Sigmoid colon (tissue), 6 donors: ENCODE measurements at regions not wholly inside any gene's neighbourhood (a gene's known extent, or its start where the extent isn't known, plus 50 kb on each side); places are given as distances from the start of the nearest gene placed in this dataset.

ENCODE experiments used
- DNase-seq: peaks from one replicate; pipeline ENCODE4 v3.0.0-alpha.2; 2019
- H3K27ac ChIP-seq, 4 donors: fragments of 200-600 bp; sonication (generic); one replicate each; pipeline ENCODE4 v1.5.1; 2016 to 2019; ENCODE audit warnings: mild to moderate bottlenecking in 1 of 4
- H3K27me3 ChIP-seq, 3 donors: fragments of 200-600 bp; sonication (generic); one replicate each; pipeline ENCODE4 v1.5.1; 2019; ENCODE audit warnings: mild to moderate bottlenecking in 1 of 3
- H3K36me3 ChIP-seq, 4 donors: fragments of 200-600 bp; sonication (generic); one replicate each; pipeline ENCODE4 v1.5.1; 2016 to 2019
- H3K4me1 ChIP-seq, 4 donors: fragments of 200-600 bp; sonication (generic); one replicate each; pipeline ENCODE4 v1.5.1; 2017 to 2019
- H3K4me3 ChIP-seq, 4 donors: fragments of 200-600 bp; sonication (generic); one replicate each; pipeline ENCODE4 v1.5.1; 2017 to 2019; ENCODE audit warnings: mild to moderate bottlenecking in 2 of 4, moderate library complexity in 1 of 4
- H3K9me3 ChIP-seq, 4 donors: fragments of 200-600 bp in 3 of 4; sonication (generic) in 3 of 4; one replicate each; pipeline versions ENCODE4 v1.5.1 to v1.6.1; 2013 to 2019
- CTCF ChIP-seq, 4 experiments: fragments of 450-650 bp in 3 of 4; fragments of 200-600 bp in 1 of 4; IDR thresholded peaks; one replicate each; pipeline ENCODE4 v1.5.1; 2016 to 2019; ENCODE audit warnings: antibody characterized with exemption in 4 of 4, mild to moderate bottlenecking in 3 of 4, moderate library complexity in 2 of 4
- EP300 ChIP-seq, 4 donors: sonication (generic); formaldehyde crosslinking; IDR thresholded peaks; one replicate each; pipeline ENCODE4 v1.6.1; 2017; ENCODE audit warnings: antibody characterized with exemption in 4 of 4
- POLR2A ChIP-seq, 2 donors: fragments of 450-650 bp; IDR thresholded peaks; one replicate each; pipeline ENCODE4 v1.6.1; 2016; ENCODE audit warnings: antibody characterized with exemption in 2 of 2, mild to moderate bottlenecking in 2 of 2, moderate library complexity in 2 of 2
- POLR2AphosphoS5 ChIP-seq, 4 donors: sonication (generic); formaldehyde crosslinking; IDR thresholded peaks; one replicate each; pipeline ENCODE4 v1.6.1; 2017; ENCODE audit warnings: antibody characterized with exemption in 4 of 4
- WGBS, 2 donors: extraction: QIAGEN DNeasy Blood & Tissue Kit; methylation state at CpG; one replicate each; pipeline ENCODE4 v1.1.7; 2013; 5-methylcytosine and 5-hydroxymethylcytosine counted together
- intact Hi-C: fragments of 100-400 bp; cut with DNase I; formaldehyde crosslinking; loops from one replicate; pipeline ENCODE4 v1.15.1; 2023
- donor health status: healthy with polysubstance abuse.
- donor health status: healthy.

GRCh38 chr2:6789559-6790138, 76.1 kb downstream of the CMPK2 start:
- WGBS, 2 donors: 73 to 86% methylated on average over 6 of the region's 6 CpGs
- H3K4me1 ChIP-seq: peaks cover 0 to 15% (median 11%) of the 10 kb centered on the region in 4 donors
- no peak overlapping the region for H3K27ac ChIP-seq
- intact Hi-C loops: no loop called here
- no peak overlapping the region for H3K4me3 ChIP-seq
- no peaks in the 10 kb centered on the region for H3K27me3 ChIP-seq
- no peak for TF ChIP-seq EP300 (IDR thresholded peaks at IDR 0.05)
- TF ChIP-seq POLR2A (IDR thresholded peaks at IDR 0.05): no peak
- no peak for TF ChIP-seq CTCF (IDR thresholded peaks at IDR 0.05)
- no peak for TF ChIP-seq POLR2AphosphoS5 (IDR thresholded peaks at IDR 0.05)
- no peaks in the 10 kb centered on the region for H3K36me3 ChIP-seq
- no peak for DNase-seq
- H3K9me3 ChIP-seq: no peaks in the 10 kb centered on the region

DNA sequence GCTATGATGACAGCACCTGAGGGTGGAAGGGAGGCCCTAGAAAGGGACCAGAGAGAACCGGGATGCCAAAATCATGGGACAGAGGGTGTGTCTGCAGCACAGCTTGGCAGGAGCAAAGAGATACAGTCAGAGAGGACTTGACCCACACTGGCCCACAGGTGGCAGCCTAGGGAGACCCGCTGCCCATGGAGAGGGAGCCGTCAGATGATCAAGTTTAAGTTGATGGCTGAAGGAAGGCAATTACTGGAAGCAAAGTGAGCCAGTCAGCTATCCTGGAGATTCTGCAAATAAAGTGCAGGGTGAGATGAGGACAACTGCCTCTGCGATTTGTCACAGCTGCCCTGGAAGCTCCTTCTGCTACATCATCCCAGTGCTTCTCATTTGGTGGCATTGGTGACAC, 74.0 kb downstream of the CMPK2 start:
- no peak overlapping the region for H3K4me3 ChIP-seq
- peaks cover 0 to 16% (median 12%) of the 10 kb centered on the region in 4 donors for H3K4me1 ChIP-seq
- no peaks in the 10 kb centered on the region for H3K27me3 ChIP-seq
- no peak for TF ChIP-seq CTCF (IDR thresholded peaks at IDR 0.05)
- no peak for TF ChIP-seq EP300 (IDR thresholded peaks at IDR 0.05)
- no peak for TF ChIP-seq POLR2AphosphoS5 (IDR thresholded peaks at IDR 0.05)
- TF ChIP-seq POLR2A (IDR thresholded peaks at IDR 0.05): no peak
- DNase-seq: no peak
- no peaks in the 10 kb centered on the region for H3K9me3 ChIP-seq
- H3K36me3 ChIP-seq: no peaks in the 10 kb centered on the region
- intact Hi-C loops: no loop called here
- WGBS, 2 donors: 57 to 84% methylated on average over 4 of the region's 4 CpGs
- H3K27ac ChIP-seq: no peak overlapping the region

DNA sequence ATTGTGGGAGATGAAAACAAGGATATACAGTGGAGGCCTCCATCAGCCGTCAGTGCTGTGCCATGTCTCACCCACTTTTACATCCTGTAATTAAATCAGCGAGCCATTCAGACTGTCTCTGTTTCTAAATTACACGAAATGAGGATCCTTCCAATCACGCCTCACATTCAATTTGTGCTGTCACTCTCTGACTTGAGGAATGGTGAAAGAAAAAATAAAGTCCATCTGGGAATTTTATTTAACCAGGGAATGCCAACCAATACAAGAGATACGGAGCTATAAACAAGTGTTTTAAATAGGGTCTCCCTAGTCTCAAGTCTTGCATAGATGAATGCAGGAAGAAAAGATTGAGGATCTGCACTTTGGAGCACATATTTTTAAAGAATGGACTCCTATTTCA, 72.8 kb downstream of the CMPK2 start:
- 63 to 90% methylated on average over 5 of the region's 5 CpGs for WGBS, 2 donors
- Histone ChIP-seq H3K27ac (peak overlapping the region in 1 of 4 donors; percentile 65), H3K9me3 (no peaks in the 10 kb centered on the region), H3K27me3 (no peaks in the 10 kb centered on the region), H3K4me1 (peaks cover 0 to 16% (median 12%) of the 10 kb centered on the region in 4 donors), H3K36me3 (no peaks in the 10 kb centered on the region), H3K4me3 (no peak overlapping the region)
- intact Hi-C loops: no loop called here
- no peak for DNase-seq
- TF ChIP-seq POLR2A (IDR thresholded peaks at IDR 0.05): no peak
- TF ChIP-seq EP300 (IDR thresholded peaks at IDR 0.05): no peak
- TF ChIP-seq CTCF (IDR thresholded peaks at IDR 0.05): no peak
- no peak for TF ChIP-seq POLR2AphosphoS5 (IDR thresholded peaks at IDR 0.05)

- Histone ChIP-seq H3K27ac (peak overlapping the region in 2 of 4 donors; percentile 20 to 65), H3K4me1 (peaks cover 0 to 16% (median 12%) of the 10 kb centered on the region in 4 donors), H3K36me3 (no peaks in the 10 kb centered on the region), H3K27me3 (no peaks in the 10 kb centered on the region), H3K9me3 (no peaks in the 10 kb centered on the region), H3K4me3 (no peak overlapping the region)
- no peak for DNase-seq
- intact Hi-C loops: no loop called here
- 48 to 71% methylated on average over 3 of the region's 3 CpGs for WGBS, 2 donors
- TF ChIP-seq CTCF (IDR thresholded peaks at IDR 0.05) (no peak), EP300 (IDR thresholded peaks at IDR 0.05) (peak in 1 of 4 donors; percentile 66), POLR2A (IDR thresholded peaks at IDR 0.05) (no peak), POLR2AphosphoS5 (IDR thresholded peaks at IDR 0.05) (peak in 1 of 4 donors; percentile 3)
Observed at GRCh38 chr2:6793371-6793770, 72.3 kb downstream of the CMPK2 start.

DNA sequence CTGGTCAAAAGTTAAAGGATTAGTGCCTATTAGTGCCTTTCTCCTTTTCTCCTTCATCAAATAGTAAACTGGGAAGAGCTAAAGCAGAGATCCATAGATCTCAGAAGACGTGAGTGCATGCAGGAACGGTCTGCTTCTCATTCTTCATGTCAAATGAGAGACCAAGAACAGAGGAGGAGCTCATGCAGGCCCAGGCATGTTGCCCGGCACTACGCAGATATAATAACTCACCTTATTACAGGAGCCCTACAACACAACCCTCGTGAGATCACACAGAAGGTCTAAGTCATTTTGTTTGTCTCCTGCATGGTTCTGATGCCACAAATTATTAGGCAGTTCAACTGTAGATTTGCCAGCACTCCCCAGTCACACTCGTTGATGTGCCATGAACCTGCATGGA, 71.8 kb downstream of the CMPK2 start:
- peak overlapping the region in 3 of 4 donors; percentile 20 to 65 (median 31) for H3K27ac ChIP-seq
- intact Hi-C loops: no loop called here
- H3K36me3 ChIP-seq: no peaks in the 10 kb centered on the region
- no peak overlapping the region for H3K4me3 ChIP-seq
- H3K9me3 ChIP-seq: no peaks in the 10 kb centered on the region
- peak; percentile 77 for DNase-seq
- TF ChIP-seq POLR2A (IDR thresholded peaks at IDR 0.05): no peak
- TF ChIP-seq POLR2AphosphoS5 (IDR thresholded peaks at IDR 0.05): peak; percentile 37 to 85 (median 78)
- no peak for TF ChIP-seq CTCF (IDR thresholded peaks at IDR 0.05)
- TF ChIP-seq EP300 (IDR thresholded peaks at IDR 0.05): peak in 2 of 4 donors; percentile 51 to 88
- 64 to 78% methylated on average over 6 of the region's 6 CpGs for WGBS, 2 donors
- H3K27me3 ChIP-seq: no peaks in the 10 kb centered on the region
- peaks cover 0 to 16% (median 12%) of the 10 kb centered on the region in 4 donors for H3K4me1 ChIP-seq
